K562 (cell line): ENCODE measurements at regions not wholly inside any gene's neighbourhood (a gene's known extent, or its start where the extent isn't known, plus 50 kb on each side); places are given as distances from the start of the nearest gene placed in this dataset.

Source experiments
- ADNP ChIP-seq: fragments of 200-800 bp; sonication (Bioruptor generic); IDR thresholded peaks from 2 replicates; pipeline ENCODE4 v1.6.1; 2016; ENCODE audit warnings: missing genetic modification characterization, missing compliant biosample characterization
- CSDE1 ChIP-seq, 2 experiments: fragments of 450-650 bp; IDR thresholded peaks; 2 replicates each; pipeline ENCODE4 v1.6.1; 2016; ENCODE audit warnings: mild to moderate bottlenecking in 1 of 2
- ETV1 ChIP-seq: fragments of 450-650 bp; conservative IDR thresholded peaks from 2 replicates; pipeline ENCODE4 v1.6.1; 2016; ENCODE audit warnings: missing genetic modification characterization, control low read depth, low read depth, missing compliant biosample characterization
- FOXJ3 ChIP-seq: sonication (generic); formaldehyde crosslinking; IDR thresholded peaks from 2 replicates; pipeline ENCODE4 v1.4.0; 2020; ENCODE audit warnings: mild to moderate bottlenecking, missing genetic modification reagents
- FOXM1 ChIP-seq, 2 experiments: fragments of 450-650 bp in 1 of 2; sonication (generic) in 1 of 2; formaldehyde crosslinking in 1 of 2; IDR thresholded peaks; 2 replicates each; pipeline versions ENCODE4 v1.6.1 to v1.9.0; 2017 to 2022; ENCODE audit warnings: low read depth in 2 of 2, mild to moderate bottlenecking in 2 of 2, missing genetic modification reagents in 1 of 2, moderate library complexity in 1 of 2
- GTF3C2 ChIP-seq: IDR thresholded peaks from 3 replicates; pipeline ENCODE4 v1.6.1; 2011; ENCODE audit warnings: borderline replicate concordance, mild to moderate bottlenecking, moderate library complexity; ENCODE audit not compliant: insufficient read length; ENCODE audit errors: extremely low read depth
- HCFC1 ChIP-seq: IDR thresholded peaks from 2 replicates; pipeline ENCODE4 v1.6.1; 2012; ENCODE audit warnings: low read depth, low read length, improper control_type of control experiment
- HDAC1 ChIP-seq, 2 experiments: fragments of 450-650 bp; IDR thresholded peaks; 2 replicates each; pipeline ENCODE4 v1.6.1; 2016 to 2017; ENCODE audit warnings: inconsistent platforms in 1 of 2, mild to moderate bottlenecking in 1 of 2, moderate library complexity in 1 of 2
- ILF3 ChIP-seq: fragments of 450-650 bp; IDR thresholded peaks from 2 replicates; pipeline ENCODE4 v1.6.1; 2018; ENCODE audit warnings: antibody characterized with exemption, mild to moderate bottlenecking, moderate library complexity, borderline replicate concordance
- KDM1A ChIP-seq, 2 experiments: fragments of 450-650 bp; IDR thresholded peaks; 2 replicates each; pipeline ENCODE4 v1.6.1; 2016; ENCODE audit warnings: mild to moderate bottlenecking in 2 of 2
- LARP7 ChIP-seq: fragments of 450-650 bp; IDR thresholded peaks from 2 replicates; pipeline ENCODE4 v1.6.1; 2016
- MAZ ChIP-seq, 2 experiments: fragments of 450-650 bp in 1 of 2; sonication (generic) in 1 of 2; formaldehyde crosslinking; IDR thresholded peaks in 1 of 2; conservative IDR thresholded peaks in 1 of 2; 2 replicates each; pipeline versions ENCODE4 v1.4.0 to v1.5.0; 2020; ENCODE audit warnings: mild to moderate bottlenecking in 1 of 2, missing genetic modification reagents in 1 of 2
- NONO ChIP-seq, 2 experiments: fragments of 200-400 bp in 1 of 2; fragments of 450-650 bp in 1 of 2; formaldehyde crosslinking in 1 of 2; IDR thresholded peaks; 2 replicates each; pipeline ENCODE4 v1.6.1; 2017; ENCODE audit warnings: low read depth in 2 of 2, mild to moderate bottlenecking in 2 of 2, moderate library complexity in 2 of 2, low read length in 1 of 2
- PML ChIP-seq: IDR thresholded peaks from 2 replicates; pipeline ENCODE4 v1.6.1; 2012; ENCODE audit warnings: low read length, inconsistent platforms
- POLR2AphosphoS2 ChIP-seq: IDR thresholded peaks from 2 replicates; pipeline ENCODE4 v1.6.1; 2012; ENCODE audit warnings: low read length, improper control_type of control experiment
- SLC30A9 ChIP-seq: fragments of 250-450 bp; sonication (Bioruptor Pico); IDR thresholded peaks from 2 replicates; pipeline ENCODE4 v1.8.0; 2022; ENCODE audit warnings: mild to moderate bottlenecking, moderate library complexity
- TAF9B ChIP-seq: fragments of 450-650 bp; IDR thresholded peaks from 2 replicates; pipeline ENCODE4 v1.6.1; 2018; ENCODE audit warnings: mild to moderate bottlenecking; ENCODE audit not compliant: partially characterized antibody
- ZBTB8A ChIP-seq: fragments of 450-650 bp; IDR thresholded peaks from 2 replicates; pipeline ENCODE4 v1.6.1; 2018; ENCODE audit warnings: mild to moderate bottlenecking, moderate library complexity; ENCODE audit not compliant: partially characterized antibody
- ZNF274 ChIP-seq: IDR thresholded peaks from 2 replicates; pipeline ENCODE4 v1.6.1; 2011; ENCODE audit warnings: low read depth, mild to moderate bottlenecking, low read length, moderate library complexity, borderline replicate concordance
- ZNF3 ChIP-seq: fragments of 250-450 bp; sonication (Bioruptor Pico); IDR thresholded peaks from 2 replicates; pipeline ENCODE4 v1.5.0; 2021; ENCODE audit warnings: mild to moderate bottlenecking, moderate library complexity
- ZSCAN29 ChIP-seq: fragments of 450-650 bp; IDR thresholded peaks from 2 replicates; pipeline ENCODE4 v1.6.1; 2017
- ZSCAN32 ChIP-seq: fragments of 450-650 bp; formaldehyde crosslinking; IDR thresholded peaks from 2 replicates; pipeline ENCODE4 v1.4.0; 2020; ENCODE audit warnings: mild to moderate bottlenecking, moderate library complexity
- TF ChIP-seq, protein P1 (sequence below), 2 experiments: fragments of 250-450 bp in 1 of 2; fragments of 450-650 bp in 1 of 2; sonication (Bioruptor Pico) in 1 of 2; IDR thresholded peaks; 2 replicates each; pipeline versions ENCODE4 v1.6.1 to v1.8.0; 2016 to 2021; ENCODE audit warnings: mild to moderate bottlenecking in 2 of 2, moderate library complexity in 2 of 2, missing compliant biosample characterization in 1 of 2, missing genetic modification characterization in 1 of 2
- TF ChIP-seq, protein P2 (sequence below): fragments of 250-450 bp; sonication (Bioruptor Pico); IDR thresholded peaks from 2 replicates; pipeline ENCODE4 v1.9.0; 2021; ENCODE audit warnings: mild to moderate bottlenecking, inconsistent platforms

- TF ChIP-seq ZBTB8A (no peak), CSDE1 (IDR thresholded peaks at IDR 0.05) (no peak), MAZ (CRISPR knock-in tag; conservative IDR thresholded peaks at IDR 0.05 in 1 of 2, IDR thresholded peaks at IDR 0.05 in 1 of 2) (peak in 1 of 2 experiments; percentile 40; a peak in 2 of 4 replicates), ZNF274 (no peak), FOXJ3 (no peak), HDAC1 (IDR thresholded peaks at IDR 0.05) (no peak), ZSCAN29 (no peak), PML (no peak), ADNP (tag) (no peak), POLR2AphosphoS2 (no peak), KDM1A (IDR thresholded peaks at IDR 0.05) (no peak), SLC30A9 (no peak), LARP7 (no peak), ETV1 (tag) (no peak), TAF9B (no peak), ILF3 (no peak), NONO (IDR thresholded peaks at IDR 0.05; ENCODE audit: low read depth in 2 of 2, low read length in 1 of 2) (no peak), ZSCAN32 (CRISPR knock-in tag) (no peak), FOXM1 (IDR thresholded peaks at IDR 0.05; ENCODE audit: low read depth) (no peak), FOXM1 (CRISPR knock-in tag; IDR thresholded peaks at IDR 0.05; ENCODE audit: low read depth) (no peak), HCFC1 (no peak), ZNF3 (CRISPR knock-in tag) (no peak), GTF3C2 (no peak)
- TF ChIP-seq, protein P1, sequence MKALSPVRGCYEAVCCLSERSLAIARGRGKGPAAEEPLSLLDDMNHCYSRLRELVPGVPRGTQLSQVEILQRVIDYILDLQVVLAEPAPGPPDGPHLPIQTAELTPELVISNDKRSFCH (CRISPR knock-in tag; IDR thresholded peaks at IDR 0.05) = no peak
- TF ChIP-seq, protein P1 (tag; IDR thresholded peaks at IDR 0.05) = no peak
- TF ChIP-seq, protein P2, sequence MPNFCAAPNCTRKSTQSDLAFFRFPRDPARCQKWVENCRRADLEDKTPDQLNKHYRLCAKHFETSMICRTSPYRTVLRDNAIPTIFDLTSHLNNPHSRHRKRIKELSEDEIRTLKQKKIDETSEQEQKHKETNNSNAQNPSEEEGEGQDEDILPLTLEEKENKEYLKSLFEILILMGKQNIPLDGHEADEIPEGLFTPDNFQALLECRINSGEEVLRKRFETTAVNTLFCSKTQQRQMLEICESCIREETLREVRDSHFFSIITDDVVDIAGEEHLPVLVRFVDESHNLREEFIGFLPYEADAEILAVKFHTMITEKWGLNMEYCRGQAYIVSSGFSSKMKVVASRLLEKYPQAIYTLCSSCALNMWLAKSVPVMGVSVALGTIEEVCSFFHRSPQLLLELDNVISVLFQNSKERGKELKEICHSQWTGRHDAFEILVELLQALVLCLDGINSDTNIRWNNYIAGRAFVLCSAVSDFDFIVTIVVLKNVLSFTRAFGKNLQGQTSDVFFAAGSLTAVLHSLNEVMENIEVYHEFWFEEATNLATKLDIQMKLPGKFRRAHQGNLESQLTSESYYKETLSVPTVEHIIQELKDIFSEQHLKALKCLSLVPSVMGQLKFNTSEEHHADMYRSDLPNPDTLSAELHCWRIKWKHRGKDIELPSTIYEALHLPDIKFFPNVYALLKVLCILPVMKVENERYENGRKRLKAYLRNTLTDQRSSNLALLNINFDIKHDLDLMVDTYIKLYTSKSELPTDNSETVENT (CRISPR knock-in tag) = no peak
Observed at GRCh38 chr3:171974986-171975837, 64.2 kb upstream of the FNDC3B start (continued).
